IMR-90 (cell line): ENCODE measurements at regions not wholly inside any gene's neighbourhood (a gene's known extent, or its start where the extent isn't known, plus 50 kb on each side); places are given as distances from the start of the nearest gene placed in this dataset.

Experiments used
- ATAC-seq: fragments of 200-7000 bp; cut with Tn5 transposase; 2 replicates; pipeline ENCODE4 v1.9.1; 2020; ENCODE audit warnings: low read depth, mild to moderate bottlenecking, moderate library complexity
- BruUV-seq: library from RNA; stranded (reverse); fragments of 400-500 nt; replicated peaks from 2 replicates; lab custom pipeline; 2021; lab: Mats Ljungman, UMichigan
- CTCF ChIA-PET: fragments of 300-600 bp; formaldehyde crosslinking; extraction: SDS; loops from one replicate; lab custom pipeline; 2021; ENCODE audit warnings: antibody characterized with exemption; lab: Yijun Ruan, JAX
- POLR2A ChIA-PET: fragments of 300-600 bp; sonication (Branson Sonifier 250); formaldehyde crosslinking; loops from one replicate; lab custom pipeline; 2022; ENCODE audit warnings: antibody characterized with exemption; ENCODE audit not compliant: unreplicated experiment; lab: Charles Lee
- DNase-seq: peaks from one replicate; pipeline ENCODE4 v3.0.0; 2013
- H2AFZ ChIP-seq: replicated peaks from 2 replicates; pipeline ENCODE3; 2013; ENCODE audit warnings: low read length, mild to moderate bottlenecking; ENCODE audit not compliant: poor library complexity
- H2AK5ac ChIP-seq: 2 replicates; pipeline ENCODE4 v1.6.1; 2013; ENCODE audit warnings: low read depth, low read length, inconsistent platforms
- H2AK9ac ChIP-seq: replicated peaks from 2 replicates; pipeline ENCODE3; 2013; ENCODE audit warnings: mild to moderate bottlenecking, low read depth, low read length, moderate library complexity; ENCODE audit not compliant: poor library complexity
- H2BK120ac ChIP-seq: 2 replicates; pipeline ENCODE4 v1.6.1; 2013; ENCODE audit warnings: low read depth, low read length, inconsistent platforms
- H2BK15ac ChIP-seq: 3 replicates; pipeline ENCODE4 v1.6.1; 2013; ENCODE audit warnings: low read depth, low read length, inconsistent platforms
- H2BK20ac ChIP-seq: 2 replicates; pipeline ENCODE4 v1.6.1; 2013; ENCODE audit warnings: low read depth, mild to moderate bottlenecking, inconsistent platforms, low read length, moderate library complexity
- H2BK5ac ChIP-seq: 2 replicates; pipeline ENCODE4 v1.6.1; 2013; ENCODE audit warnings: mild to moderate bottlenecking, low read depth, low read length, inconsistent platforms; ENCODE audit not compliant: poor library complexity, severe bottlenecking
- H3K14ac ChIP-seq: replicated peaks from 2 replicates; pipeline ENCODE4 v1.6.1; 2013; ENCODE audit warnings: low read depth, low read length, inconsistent platforms
- H3K18ac ChIP-seq: 2 replicates; pipeline ENCODE4 v1.6.1; 2013; ENCODE audit warnings: low read depth, low read length, control low read depth
- H3K23ac ChIP-seq: 2 replicates; pipeline ENCODE4 v1.6.1; 2013; ENCODE audit warnings: low read depth, low read length, inconsistent platforms
- H3K27ac ChIP-seq: 2 replicates; pipeline ENCODE4 v1.5.1; 2013; ENCODE audit warnings: mild to moderate bottlenecking, control low read depth, low read length; ENCODE audit not compliant: insufficient read depth
- H3K27me3 ChIP-seq: 2 replicates; pipeline ENCODE4 v1.6.1; 2013; ENCODE audit warnings: low read length; ENCODE audit not compliant: control insufficient read depth, insufficient read depth
- H3K36me3 ChIP-seq: 2 replicates; pipeline ENCODE4 v1.6.1; 2013; ENCODE audit warnings: low read length, mixed read lengths; ENCODE audit not compliant: control insufficient read depth, insufficient read depth
- H3K4ac ChIP-seq: 2 replicates; pipeline ENCODE4 v1.6.1; 2013; ENCODE audit warnings: low read depth, low read length, inconsistent platforms
- H3K4me1 ChIP-seq: 2 replicates; pipeline ENCODE4 v1.6.1; 2013; ENCODE audit warnings: low read length, mixed read lengths; ENCODE audit not compliant: control insufficient read depth, insufficient read depth
- H3K4me2 ChIP-seq: 2 replicates; pipeline ENCODE4 v1.6.1; 2013; ENCODE audit warnings: low read depth, mild to moderate bottlenecking, control low read depth, low read length, moderate library complexity
- H3K4me3 ChIP-seq: 2 replicates; pipeline ENCODE4 v1.5.1; 2013; ENCODE audit warnings: low read depth, mild to moderate bottlenecking, control low read depth, low read length, moderate library complexity; ENCODE audit not compliant: insufficient read depth
- H3K56ac ChIP-seq: 2 replicates; pipeline ENCODE4 v1.6.1; 2013; ENCODE audit warnings: low read length, inconsistent platforms; ENCODE audit not compliant: insufficient read depth; ENCODE audit errors: extremely low read depth
- H3K79me1 ChIP-seq, 2 experiments: 2 replicates each; pipeline ENCODE4 v1.6.1; 2013; ENCODE audit warnings: low read length in 2 of 2, inconsistent platforms in 1 of 2, low read depth in 1 of 2
- H3K9ac ChIP-seq: 2 replicates; pipeline ENCODE4 v1.6.1; 2013; ENCODE audit warnings: low read depth, low read length, control low read depth
- H3K9me1 ChIP-seq: 2 replicates; pipeline ENCODE4 v1.6.1; 2013; ENCODE audit warnings: low read length, inconsistent platforms; ENCODE audit not compliant: insufficient read depth
- H3K9me3 ChIP-seq: 2 replicates; pipeline ENCODE4 v1.6.1; 2013; ENCODE audit warnings: low read length; ENCODE audit not compliant: control insufficient read depth, insufficient read depth
- H4K20me1 ChIP-seq: 2 replicates; pipeline ENCODE4 v1.6.1; 2013; ENCODE audit warnings: low read length, inconsistent platforms; ENCODE audit not compliant: insufficient read depth
- H4K5ac ChIP-seq: 2 replicates; pipeline ENCODE4 v1.6.1; 2013; ENCODE audit warnings: mild to moderate bottlenecking, low read depth, low read length, control low read depth
- H4K8ac ChIP-seq, 2 experiments: 2 replicates each; pipeline ENCODE4 v1.6.1; 2013; ENCODE audit warnings: low read depth in 2 of 2, low read length in 2 of 2, control low read depth in 1 of 2, inconsistent platforms in 1 of 2
- H4K91ac ChIP-seq: 2 replicates; pipeline ENCODE4 v1.6.1; 2013; ENCODE audit warnings: low read depth, low read length, inconsistent platforms; ENCODE audit not compliant: insufficient read depth
- BHLHE40 ChIP-seq: fragments of 150-350 bp; IDR thresholded peaks from 2 replicates; pipeline ENCODE4 v1.6.1; 2016; ENCODE audit warnings: mild to moderate bottlenecking, low read depth, low read length
- MAZ ChIP-seq: IDR thresholded peaks from 2 replicates; pipeline ENCODE4 v1.6.1; 2012; ENCODE audit warnings: low read depth, mild to moderate bottlenecking, low read length, improper control_type of control experiment, moderate library complexity, borderline replicate concordance
- NFE2L2 ChIP-seq: fragments of 150-350 bp; IDR thresholded peaks from 2 replicates; pipeline ENCODE4 v1.6.1; 2016; ENCODE audit warnings: low read depth, mild to moderate bottlenecking, low read length
- RCOR1 ChIP-seq: IDR thresholded peaks from 2 replicates; pipeline ENCODE4 v1.6.1; 2012; ENCODE audit warnings: mild to moderate bottlenecking, low read length, improper control_type of control experiment; ENCODE audit not compliant: insufficient replicate concordance
- SMC3 ChIP-seq: fragments of 150-350 bp; IDR thresholded peaks from 2 replicates; pipeline ENCODE4 v1.6.1; 2016; ENCODE audit warnings: low read depth, mild to moderate bottlenecking, antibody characterized with exemption, low read length, moderate library complexity
- USF2 ChIP-seq: fragments of 150-350 bp; IDR thresholded peaks from 2 replicates; pipeline ENCODE4 v1.6.1; 2017; ENCODE audit warnings: mild to moderate bottlenecking, antibody characterized with exemption, low read length, low read depth
- WGBS, 2 experiments: methylation state at CpG; one replicate each; pipeline versions ENCODE4 v1.1.5 to v1.1.7; 2013; ENCODE audit warnings: missing lambda C conversion rate in 2 of 2; ENCODE audit not compliant: insufficient read length in 1 of 2; ENCODE audit errors: extremely low coverage in 2 of 2; 5-methylcytosine and 5-hydroxymethylcytosine counted together
- dilution Hi-C: fragments of 300-500 bp; cut with HindIII; formaldehyde crosslinking; loops from one replicate; pipeline ENCODE4 v1.14.3; 2018; ENCODE audit warnings: low sequenced_read_pairs; ENCODE audit not compliant: unreplicated experiment
- in situ Hi-C: fragments of 300-500 bp; cut with MboI; formaldehyde crosslinking; loops from 3 replicates; pipeline ENCODE4 v1.14.3; 2019; ENCODE audit warnings: low sequenced_read_pairs, inconsistent platforms, mixed read lengths
- intact Hi-C: fragments of 100-400 bp; cut with micrococcal nuclease; formaldehyde crosslinking; loops from 2 replicates; pipeline ENCODE4 v1.10.0; 2022
- TF ChIP-seq, protein P1 (sequence below): fragments of 150-350 bp; IDR thresholded peaks from 2 replicates; pipeline ENCODE4 v1.6.1; 2016; ENCODE audit warnings: low read depth, mild to moderate bottlenecking, low read length, moderate library complexity, borderline replicate concordance

DNA sequence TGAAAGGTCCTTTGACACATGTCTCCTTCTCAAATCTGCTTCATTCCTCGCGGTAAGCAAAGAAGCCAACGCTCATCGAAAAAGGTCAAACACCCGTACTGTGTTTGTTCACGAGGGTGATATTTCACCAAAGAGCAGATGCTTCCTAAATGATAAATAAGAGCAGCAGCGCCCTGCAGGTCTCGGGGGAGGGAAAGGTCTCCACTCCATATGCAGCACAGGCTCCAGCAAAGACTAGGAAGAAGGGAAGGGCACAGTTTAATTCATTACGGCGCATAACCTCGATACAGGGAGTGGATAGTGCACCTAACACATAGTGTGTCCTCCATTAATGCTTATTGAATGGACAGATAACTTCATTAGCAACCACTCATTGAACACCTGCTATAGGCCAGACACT lies 593.3 kb downstream of the CDK5RAP2 start:
- H2AFZ ChIP-seq, result no peak overlapping the region
- no peak overlapping the region for H3K27ac ChIP-seq
- no peak for DNase-seq
- no peak overlapping the region for H4K8ac ChIP-seq
- no peaks in the 10 kb centered on the region for H3K27me3 ChIP-seq
- no peaks in the 10 kb centered on the region for H3K79me1 ChIP-seq
- no peaks in the 10 kb centered on the region for H3K4me1 ChIP-seq
- no peak overlapping the region for H2BK20ac ChIP-seq
- no peaks in the 10 kb centered on the region for H3K9me3 ChIP-seq
- TF ChIP-seq MAZ, result no peak
- no peak for TF ChIP-seq BHLHE40
- no peak for TF ChIP-seq RCOR1
- TF ChIP-seq, protein P1, sequence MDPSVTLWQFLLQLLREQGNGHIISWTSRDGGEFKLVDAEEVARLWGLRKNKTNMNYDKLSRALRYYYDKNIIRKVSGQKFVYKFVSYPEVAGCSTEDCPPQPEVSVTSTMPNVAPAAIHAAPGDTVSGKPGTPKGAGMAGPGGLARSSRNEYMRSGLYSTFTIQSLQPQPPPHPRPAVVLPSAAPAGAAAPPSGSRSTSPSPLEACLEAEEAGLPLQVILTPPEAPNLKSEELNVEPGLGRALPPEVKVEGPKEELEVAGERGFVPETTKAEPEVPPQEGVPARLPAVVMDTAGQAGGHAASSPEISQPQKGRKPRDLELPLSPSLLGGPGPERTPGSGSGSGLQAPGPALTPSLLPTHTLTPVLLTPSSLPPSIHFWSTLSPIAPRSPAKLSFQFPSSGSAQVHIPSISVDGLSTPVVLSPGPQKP, result no peak
- TF ChIP-seq USF2, result no peak
- TF ChIP-seq SMC3, result no peak
- TF ChIP-seq NFE2L2, result no peak
- ATAC-seq, result no peak
- no peak overlapping the region for H3K4me3 ChIP-seq
- no peak overlapping the region for H2AK5ac ChIP-seq
- H4K5ac ChIP-seq, result no peak overlapping the region
- dilution Hi-C loops (no loop called here), intact Hi-C loops (no loop called here), in situ Hi-C loops (no loop called here)
- H2BK5ac ChIP-seq, result no peak overlapping the region
- H2BK120ac ChIP-seq, result no peak overlapping the region
- H3K56ac ChIP-seq, result no peak overlapping the region
- no peak overlapping the region for H3K4me2 ChIP-seq
- no peak overlapping the region for H3K4ac ChIP-seq
- no peak overlapping the region for H2BK15ac ChIP-seq
- no peak overlapping the region for H3K14ac ChIP-seq
- no peak overlapping the region for H3K18ac ChIP-seq
- H3K9ac ChIP-seq, result no peak overlapping the region
- H3K9me1 ChIP-seq, result no peaks in the 10 kb centered on the region
- POLR2A ChIA-PET, result no interaction called here
- WGBS, 2 experiments, result no CpG with 5 or more reads among the region's 11 CpGs
- no peak overlapping the region for H2AK9ac ChIP-seq
- no peaks in the 10 kb centered on the region for H4K20me1 ChIP-seq
- CTCF ChIA-PET, result no interaction called here
- no peak overlapping the region for H4K91ac ChIP-seq
- H3K36me3 ChIP-seq, result no peaks in the 10 kb centered on the region
- BruUV-seq, result no TSS peak
- no peak overlapping the region for H3K23ac ChIP-seq
